ENCODE measurements at regions not wholly inside any gene's neighbourhood (a gene's known extent, or its start where the extent isn't known, plus 50 kb on each side); places are given as distances from the start of the nearest gene placed in this dataset.

GRCh38 chr18:73461038-73461779, 593.4 kb upstream of the NETO1 start:
- H3K9me2 ChIP-seq (replicated peaks; ENCODE audit: low read depth, low read length), result no peaks in the 10 kb centered on the region
- no peaks in the 10 kb centered on the region for H3K36me3 ChIP-seq (ENCODE audit: insufficient read depth, low read length)
- no peak overlapping the region for H3K9ac ChIP-seq (ENCODE audit: low read depth, low read length, poor library complexity, severe bottlenecking)
- no peaks in the 10 kb centered on the region for H3F3A ChIP-seq (ENCODE audit: low read depth)
- TF ChIP-seq CTCF (conservative IDR thresholded peaks at IDR 0.05; ENCODE audit: low read length) (no peak), EZH2phosphoT487 (IDR thresholded peaks at IDR 0.05; ENCODE audit: borderline replicate concordance) (no peak)
- no peaks in the 10 kb centered on the region for H3K9me3 ChIP-seq (ENCODE audit: insufficient read depth, low read depth, low read length)
- H3K79me2 ChIP-seq (ENCODE audit: insufficient read depth, low read length), result no peaks in the 10 kb centered on the region
- no peaks in the 10 kb centered on the region for H4K20me1 ChIP-seq (ENCODE audit: insufficient read depth, low read length, poor library complexity, severe bottlenecking)
- H3K27me3 ChIP-seq (ENCODE audit: insufficient read depth, low read length, poor library complexity, severe bottlenecking), result no peaks in the 10 kb centered on the region
- no peak overlapping the region for H3K4me2 ChIP-seq (ENCODE audit: low read depth, low read length, poor library complexity, severe bottlenecking)
- no peak overlapping the region for H2AFZ ChIP-seq (ENCODE audit: low read length)
- no peak overlapping the region for H3K4me3 ChIP-seq (ENCODE audit: low read length, poor library complexity, severe bottlenecking)
- peaks cover 17% of the 10 kb centered on the region for H3K4me1 ChIP-seq (ENCODE audit: insufficient read depth, low read length, poor library complexity, severe bottlenecking)

- no peaks in the 10 kb centered on the region for H3K36me3 ChIP-seq (ENCODE audit: insufficient read depth, low read length)
- no peaks in the 10 kb centered on the region for H3F3A ChIP-seq (ENCODE audit: low read depth)
- H3K4me1 ChIP-seq (ENCODE audit: insufficient read depth, low read length, poor library complexity, severe bottlenecking), result peaks cover 4% of the 10 kb centered on the region
- no peak overlapping the region for H3K4me2 ChIP-seq (ENCODE audit: low read depth, low read length, poor library complexity, severe bottlenecking)
- H4K20me1 ChIP-seq (ENCODE audit: insufficient read depth, low read length, poor library complexity, severe bottlenecking), result no peaks in the 10 kb centered on the region
- H3K9ac ChIP-seq (ENCODE audit: low read depth, low read length, poor library complexity, severe bottlenecking), result no peak overlapping the region
- TF ChIP-seq EZH2phosphoT487 (IDR thresholded peaks at IDR 0.05; ENCODE audit: borderline replicate concordance) (no peak), CTCF (conservative IDR thresholded peaks at IDR 0.05; ENCODE audit: low read length) (no peak)
- H3K27me3 ChIP-seq (ENCODE audit: insufficient read depth, low read length, poor library complexity, severe bottlenecking), result no peaks in the 10 kb centered on the region
- H3K9me3 ChIP-seq (ENCODE audit: insufficient read depth, low read depth, low read length), result no peaks in the 10 kb centered on the region
- H3K79me2 ChIP-seq (ENCODE audit: insufficient read depth, low read length), result no peaks in the 10 kb centered on the region
- no peaks in the 10 kb centered on the region for H3K9me2 ChIP-seq (replicated peaks; ENCODE audit: low read depth, low read length)
- no peak overlapping the region for H2AFZ ChIP-seq (ENCODE audit: low read length)
- H3K4me3 ChIP-seq (ENCODE audit: low read length, poor library complexity, severe bottlenecking), result no peak overlapping the region
Measured at GRCh38 chr18:73458186-73458964, 590.6 kb upstream of the NETO1 start.

- Histone ChIP-seq H3K27me3 (ENCODE audit: insufficient read depth, low read length, poor library complexity, severe bottlenecking) (no peaks in the 10 kb centered on the region), H3K9me3 (ENCODE audit: insufficient read depth, low read depth, low read length) (no peaks in the 10 kb centered on the region), H2AFZ (ENCODE audit: low read length) (no peak overlapping the region), H3K4me2 (ENCODE audit: low read depth, low read length, poor library complexity, severe bottlenecking) (no peak overlapping the region), H3K4me3 (ENCODE audit: low read length, poor library complexity, severe bottlenecking) (no peak overlapping the region), H3K9me2 (replicated peaks; ENCODE audit: low read depth, low read length) (no peaks in the 10 kb centered on the region), H4K20me1 (ENCODE audit: insufficient read depth, low read length, poor library complexity, severe bottlenecking) (no peaks in the 10 kb centered on the region), H3K79me2 (ENCODE audit: insufficient read depth, low read length) (no peaks in the 10 kb centered on the region), H3F3A (ENCODE audit: low read depth) (no peaks in the 10 kb centered on the region), H3K9ac (ENCODE audit: low read depth, low read length, poor library complexity, severe bottlenecking) (no peak overlapping the region), H3K4me1 (ENCODE audit: insufficient read depth, low read length, poor library complexity, severe bottlenecking) (peaks cover under 1% of the 10 kb centered on the region), H3K36me3 (ENCODE audit: insufficient read depth, low read length) (no peaks in the 10 kb centered on the region)
- no peak for TF ChIP-seq CTCF (conservative IDR thresholded peaks at IDR 0.05; ENCODE audit: low read length)
- no peak for TF ChIP-seq EZH2phosphoT487 (IDR thresholded peaks at IDR 0.05; ENCODE audit: borderline replicate concordance)
Measured at GRCh38 chr18:73456643-73457042, 588.9 kb upstream of the NETO1 start.

All from Loucy (cell line).